IMR-90 (cell line): ENCODE measurements at regions not wholly inside any gene's neighbourhood (a gene's known extent, or its start where the extent isn't known, plus 50 kb on each side); places are given as distances from the start of the nearest gene placed in this dataset.

Experiments used
- ATAC-seq: fragments of 200-7000 bp; cut with Tn5 transposase; 2 replicates; pipeline ENCODE4 v1.9.1; 2020; ENCODE audit warnings: low read depth, mild to moderate bottlenecking, moderate library complexity
- BruUV-seq: library from RNA; stranded (reverse); fragments of 400-500 nt; replicated peaks from 2 replicates; lab custom pipeline; 2021; lab: Mats Ljungman, UMichigan
- CTCF ChIA-PET: fragments of 300-600 bp; formaldehyde crosslinking; extraction: SDS; loops from one replicate; lab custom pipeline; 2021; ENCODE audit warnings: antibody characterized with exemption; lab: Yijun Ruan, JAX
- POLR2A ChIA-PET: fragments of 300-600 bp; sonication (Branson Sonifier 250); formaldehyde crosslinking; loops from one replicate; lab custom pipeline; 2022; ENCODE audit warnings: antibody characterized with exemption; ENCODE audit not compliant: unreplicated experiment; lab: Charles Lee
- DNase-seq: peaks from one replicate; pipeline ENCODE4 v3.0.0; 2013
- H2AFZ ChIP-seq: replicated peaks from 2 replicates; pipeline ENCODE3; 2013; ENCODE audit warnings: low read length, mild to moderate bottlenecking; ENCODE audit not compliant: poor library complexity
- H2AK5ac ChIP-seq: 2 replicates; pipeline ENCODE4 v1.6.1; 2013; ENCODE audit warnings: low read depth, low read length, inconsistent platforms
- H2AK9ac ChIP-seq: replicated peaks from 2 replicates; pipeline ENCODE3; 2013; ENCODE audit warnings: mild to moderate bottlenecking, low read depth, low read length, moderate library complexity; ENCODE audit not compliant: poor library complexity
- H2BK120ac ChIP-seq: 2 replicates; pipeline ENCODE4 v1.6.1; 2013; ENCODE audit warnings: low read depth, low read length, inconsistent platforms
- H2BK15ac ChIP-seq: 3 replicates; pipeline ENCODE4 v1.6.1; 2013; ENCODE audit warnings: low read depth, low read length, inconsistent platforms
- H2BK20ac ChIP-seq: 2 replicates; pipeline ENCODE4 v1.6.1; 2013; ENCODE audit warnings: low read depth, mild to moderate bottlenecking, inconsistent platforms, low read length, moderate library complexity
- H2BK5ac ChIP-seq: 2 replicates; pipeline ENCODE4 v1.6.1; 2013; ENCODE audit warnings: mild to moderate bottlenecking, low read depth, low read length, inconsistent platforms; ENCODE audit not compliant: poor library complexity, severe bottlenecking
- H3K14ac ChIP-seq: replicated peaks from 2 replicates; pipeline ENCODE4 v1.6.1; 2013; ENCODE audit warnings: low read depth, low read length, inconsistent platforms
- H3K18ac ChIP-seq: 2 replicates; pipeline ENCODE4 v1.6.1; 2013; ENCODE audit warnings: low read depth, low read length, control low read depth
- H3K23ac ChIP-seq: 2 replicates; pipeline ENCODE4 v1.6.1; 2013; ENCODE audit warnings: low read depth, low read length, inconsistent platforms
- H3K27ac ChIP-seq: 2 replicates; pipeline ENCODE4 v1.5.1; 2013; ENCODE audit warnings: mild to moderate bottlenecking, control low read depth, low read length; ENCODE audit not compliant: insufficient read depth
- H3K27me3 ChIP-seq: 2 replicates; pipeline ENCODE4 v1.6.1; 2013; ENCODE audit warnings: low read length; ENCODE audit not compliant: control insufficient read depth, insufficient read depth
- H3K36me3 ChIP-seq: 2 replicates; pipeline ENCODE4 v1.6.1; 2013; ENCODE audit warnings: low read length, mixed read lengths; ENCODE audit not compliant: control insufficient read depth, insufficient read depth
- H3K4ac ChIP-seq: 2 replicates; pipeline ENCODE4 v1.6.1; 2013; ENCODE audit warnings: low read depth, low read length, inconsistent platforms
- H3K4me1 ChIP-seq: 2 replicates; pipeline ENCODE4 v1.6.1; 2013; ENCODE audit warnings: low read length, mixed read lengths; ENCODE audit not compliant: control insufficient read depth, insufficient read depth
- H3K4me2 ChIP-seq: 2 replicates; pipeline ENCODE4 v1.6.1; 2013; ENCODE audit warnings: low read depth, mild to moderate bottlenecking, control low read depth, low read length, moderate library complexity
- H3K4me3 ChIP-seq: 2 replicates; pipeline ENCODE4 v1.5.1; 2013; ENCODE audit warnings: low read depth, mild to moderate bottlenecking, control low read depth, low read length, moderate library complexity; ENCODE audit not compliant: insufficient read depth
- H3K56ac ChIP-seq: 2 replicates; pipeline ENCODE4 v1.6.1; 2013; ENCODE audit warnings: low read length, inconsistent platforms; ENCODE audit not compliant: insufficient read depth; ENCODE audit errors: extremely low read depth
- H3K79me1 ChIP-seq, 2 experiments: 2 replicates each; pipeline ENCODE4 v1.6.1; 2013; ENCODE audit warnings: low read length in 2 of 2, inconsistent platforms in 1 of 2, low read depth in 1 of 2
- H3K9ac ChIP-seq: 2 replicates; pipeline ENCODE4 v1.6.1; 2013; ENCODE audit warnings: low read depth, low read length, control low read depth
- H3K9me1 ChIP-seq: 2 replicates; pipeline ENCODE4 v1.6.1; 2013; ENCODE audit warnings: low read length, inconsistent platforms; ENCODE audit not compliant: insufficient read depth
- H3K9me3 ChIP-seq: 2 replicates; pipeline ENCODE4 v1.6.1; 2013; ENCODE audit warnings: low read length; ENCODE audit not compliant: control insufficient read depth, insufficient read depth
- H4K20me1 ChIP-seq: 2 replicates; pipeline ENCODE4 v1.6.1; 2013; ENCODE audit warnings: low read length, inconsistent platforms; ENCODE audit not compliant: insufficient read depth
- H4K5ac ChIP-seq: 2 replicates; pipeline ENCODE4 v1.6.1; 2013; ENCODE audit warnings: mild to moderate bottlenecking, low read depth, low read length, control low read depth
- H4K8ac ChIP-seq, 2 experiments: 2 replicates each; pipeline ENCODE4 v1.6.1; 2013; ENCODE audit warnings: low read depth in 2 of 2, low read length in 2 of 2, control low read depth in 1 of 2, inconsistent platforms in 1 of 2
- H4K91ac ChIP-seq: 2 replicates; pipeline ENCODE4 v1.6.1; 2013; ENCODE audit warnings: low read depth, low read length, inconsistent platforms; ENCODE audit not compliant: insufficient read depth
- CEBPB ChIP-seq: IDR thresholded peaks from 2 replicates; pipeline ENCODE4 v1.6.1; 2012; ENCODE audit warnings: low read depth, low read length, improper control_type of control experiment
- ELK1 ChIP-seq: fragments of 150-350 bp; IDR thresholded peaks from 2 replicates; pipeline ENCODE4 v1.6.1; 2016; ENCODE audit warnings: low read depth, mild to moderate bottlenecking, low read length, moderate library complexity, borderline replicate concordance
- RFX5 ChIP-seq: IDR thresholded peaks from 2 replicates; pipeline ENCODE4 v1.8.0; 2012; ENCODE audit warnings: low read depth, mild to moderate bottlenecking, low read length, moderate library complexity
- WGBS, 2 experiments: methylation state at CpG; one replicate each; pipeline versions ENCODE4 v1.1.5 to v1.1.7; 2013; ENCODE audit warnings: missing lambda C conversion rate in 2 of 2; ENCODE audit not compliant: insufficient read length in 1 of 2; ENCODE audit errors: extremely low coverage in 2 of 2; 5-methylcytosine and 5-hydroxymethylcytosine counted together
- dilution Hi-C: fragments of 300-500 bp; cut with HindIII; formaldehyde crosslinking; loops from one replicate; pipeline ENCODE4 v1.14.3; 2018; ENCODE audit warnings: low sequenced_read_pairs; ENCODE audit not compliant: unreplicated experiment
- in situ Hi-C: fragments of 300-500 bp; cut with MboI; formaldehyde crosslinking; loops from 3 replicates; pipeline ENCODE4 v1.14.3; 2019; ENCODE audit warnings: low sequenced_read_pairs, inconsistent platforms, mixed read lengths
- intact Hi-C: fragments of 100-400 bp; cut with micrococcal nuclease; formaldehyde crosslinking; loops from 2 replicates; pipeline ENCODE4 v1.10.0; 2022

DNA sequence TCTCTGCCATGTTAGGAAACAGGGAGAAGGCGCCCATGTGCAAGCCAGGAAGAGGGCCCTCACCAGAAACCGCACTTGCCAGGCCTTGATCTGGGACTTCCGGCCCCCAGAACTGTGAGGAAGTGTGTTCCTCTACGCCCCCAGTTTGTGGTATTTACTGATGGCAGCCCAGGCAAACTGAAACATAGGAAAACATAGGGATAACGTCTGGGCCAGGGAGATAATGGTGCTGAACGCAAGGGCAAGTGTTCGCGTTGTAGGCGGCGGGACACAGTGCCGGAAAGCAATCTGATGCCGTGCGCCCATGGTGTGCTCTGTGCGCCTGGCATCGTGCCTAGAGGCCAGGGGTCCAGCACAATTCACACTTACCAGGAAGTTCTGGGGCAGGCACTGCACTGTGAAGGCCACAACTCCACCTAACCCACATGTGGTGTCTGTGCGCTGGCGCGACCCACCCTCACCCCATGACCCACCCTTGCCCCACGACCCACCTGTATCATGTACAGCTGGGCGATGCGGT is 53.6 kb downstream of the ARL6IP4 start:
- H2BK120ac ChIP-seq, result no peak overlapping the region
- peaks cover 17% of the 10 kb centered on the region for H3K36me3 ChIP-seq
- H3K23ac ChIP-seq, result no peak overlapping the region
- no peaks in the 10 kb centered on the region for H3K9me3 ChIP-seq
- POLR2A ChIA-PET, result no interaction called here
- H3K4me1 ChIP-seq, result 0 out of 2 replicates have a peak, but pooled peaks cover 1% of the 10 kb centered on the region
- no peak overlapping the region for H3K4me3 ChIP-seq
- BruUV-seq, result no TSS peak
- H3K18ac ChIP-seq, result no peak overlapping the region
- no peak overlapping the region for H3K56ac ChIP-seq
- intact Hi-C loops, result no loop called here
- dilution Hi-C loops, result no loop called here
- no peaks in the 10 kb centered on the region for H3K27me3 ChIP-seq
- no peak overlapping the region for H2AK5ac ChIP-seq
- TF ChIP-seq ELK1 (no peak), RFX5 (no peak), CEBPB (no peak)
- H3K4ac ChIP-seq, result no peak overlapping the region
- H2AK9ac ChIP-seq, result no peak overlapping the region
- CTCF ChIA-PET, result interaction anchor here (0.8 to 1.0 kb wide), 2 partner anchors 8 to 204 kb away, joined by 3 to 4 read pairs; no protein-coding TSS in a partner anchor
- WGBS, 2 experiments, result 95% methylated on average over 12 of the region's 21 CpGs; no CpG with 5 or more reads in 1 of the 2 experiments
- ATAC-seq, result no peak
- no peak overlapping the region for H4K8ac ChIP-seq
- no peak overlapping the region for H2BK5ac ChIP-seq
- H2BK20ac ChIP-seq, result no peak overlapping the region
- H3K27ac ChIP-seq, result no peak overlapping the region
- no peak overlapping the region for H2BK15ac ChIP-seq
- H4K5ac ChIP-seq, result no peak overlapping the region
- no peak overlapping the region for H3K4me2 ChIP-seq
- in situ Hi-C loops, result no loop called here
- peaks cover 0 to 4% of the 10 kb centered on the region in 2 experiments; a peak in 1 of 4 replicates for H3K79me1 ChIP-seq
- H4K91ac ChIP-seq, result no peak overlapping the region
- no peak for DNase-seq
- H2AFZ ChIP-seq, result no peak overlapping the region
- no peak overlapping the region for H3K9ac ChIP-seq
- peaks cover 13% of the 10 kb centered on the region for H3K9me1 ChIP-seq
- 0 out of 2 replicates have a peak, but pooled peaks cover 5% of the 10 kb centered on the region for H4K20me1 ChIP-seq
- H3K14ac ChIP-seq, result no peak overlapping the region
